ENCODE measurements at regions not wholly inside any gene's neighbourhood (a gene's known extent, or its start where the extent isn't known, plus 50 kb on each side); places are given as distances from the start of the nearest gene placed in this dataset.

- no peak overlapping the region for H2BK15ac ChIP-seq (ENCODE audit: low read length)
- H3K4me1 ChIP-seq (replicated peaks in 1 of 4; ENCODE audit: control insufficient read depth in 3 of 4, insufficient read depth in 4 of 4, low read length in 3 of 4) = no peaks in the 10 kb centered on the region
- H2AK5ac ChIP-seq (ENCODE audit: low read depth, low read length) = no peak overlapping the region
- H3K23me2 ChIP-seq (ENCODE audit: low read depth, low read length) = no peaks in the 10 kb centered on the region
- no peak overlapping the region for H3K18ac ChIP-seq (ENCODE audit: extremely low read depth, low read length)
- FAIRE-seq = no peak
- no peak overlapping the region for H3K23ac ChIP-seq (ENCODE audit: insufficient read length)
- H3K4me2 ChIP-seq (ENCODE audit: insufficient read depth in 1 of 2, low read depth in 2 of 2, low read length in 2 of 2) = no peak overlapping the region
- no peak overlapping the region for H3K56ac ChIP-seq (replicated peaks; ENCODE audit: insufficient read length, low read depth, low read length)
- CTCF ChIA-PET (ENCODE audit: partially characterized antibody) = interaction anchor here (1.4 to 1.7 kb wide), 3 partner anchors 11 to 252 kb away, joined by 4 to 5 read pairs (median 5); no protein-coding TSS in a partner anchor
- no peak overlapping the region for H3K14ac ChIP-seq (ENCODE audit: insufficient read length)
- no peak overlapping the region for H2AFZ ChIP-seq (ENCODE audit: low read length)
- no peaks in the 10 kb centered on the region for H4K20me1 ChIP-seq (replicated peaks in 1 of 2; ENCODE audit: control insufficient read depth in 1 of 2, insufficient read depth in 2 of 2, low read length in 2 of 2)
- no peak overlapping the region for H2BK20ac ChIP-seq (ENCODE audit: low read length)
- H4K91ac ChIP-seq (replicated peaks; ENCODE audit: insufficient read length, low read length) = no peak overlapping the region
- no peak for DNase-seq (ENCODE audit: low read depth in 1 of 2, low spot score in 2 of 2)
- no peak overlapping the region for H2BK120ac ChIP-seq (replicated peaks; ENCODE audit: low read depth, low read length)
- no peaks in the 10 kb centered on the region for H3K27me3 ChIP-seq (replicated peaks in 1 of 4; ENCODE audit: control insufficient read depth in 3 of 4, extremely low read depth in 1 of 4, insufficient read depth in 3 of 4, low read length in 3 of 4)
- no peak overlapping the region for H2BK12ac ChIP-seq (ENCODE audit: low read depth, low read length)
- H4K8ac ChIP-seq (ENCODE audit: extremely low read depth, insufficient read depth, low read length) = no peak overlapping the region
- POLR2A ChIA-PET (ENCODE audit: partially characterized antibody) = no interaction called here
- H3K27ac ChIP-seq (ENCODE audit: low read depth, low read length) = no peak overlapping the region
- no peaks in the 10 kb centered on the region for H3K36me3 ChIP-seq (ENCODE audit: control insufficient read depth in 2 of 4, insufficient read depth in 4 of 4, low read length in 3 of 4)
- no peak for TF ChIP-seq BCL11A (IDR thresholded peaks at IDR 0.05; ENCODE audit: low read depth in 2 of 2, low read length in 2 of 2)
- TF ChIP-seq NRF1 (IDR thresholded peaks at IDR 0.05; ENCODE audit: low read depth, low read length) = no peak
- TF ChIP-seq KDM5A (IDR thresholded peaks at IDR 0.05; ENCODE audit: low read length) = no peak
- TF ChIP-seq SP2 (IDR thresholded peaks at IDR 0.05; ENCODE audit: low read length) = no peak
- TF ChIP-seq CHD1 (IDR thresholded peaks at IDR 0.05; ENCODE audit: low read depth, low read length) = no peak
- TF ChIP-seq EGR1 (IDR thresholded peaks at IDR 0.05; ENCODE audit: borderline replicate concordance, low read depth, low read length) = no peak
- no peak for TF ChIP-seq SIRT6 (IDR thresholded peaks at IDR 0.05; ENCODE audit: low read length)
- no peaks in the 10 kb centered on the region for H3K79me2 ChIP-seq (ENCODE audit: control insufficient read depth in 1 of 2, insufficient read depth in 2 of 2, low read length in 2 of 2)
- H2BK5ac ChIP-seq (ENCODE audit: low read depth, low read length) = no peak overlapping the region
- no peak overlapping the region for H3K4me3 ChIP-seq (ENCODE audit: extremely low read depth in 1 of 4, insufficient read depth in 2 of 4, low read depth in 3 of 4, low read length in 4 of 4)
- H3K9ac ChIP-seq (replicated peaks in 1 of 4; ENCODE audit: extremely low read depth in 1 of 4, low read depth in 3 of 4, low read length in 3 of 4) = no peak overlapping the region
- no peak overlapping the region for H4K5ac ChIP-seq (ENCODE audit: insufficient read length, low read depth, low read length)
- H3K4ac ChIP-seq (replicated peaks; ENCODE audit: insufficient read length, low read depth, low read length) = no peak overlapping the region
- no peaks in the 10 kb centered on the region for H3K9me3 ChIP-seq (ENCODE audit: insufficient read depth in 2 of 2, low read depth in 1 of 2, low read length in 1 of 2)
- no peaks in the 10 kb centered on the region for H3K79me1 ChIP-seq (ENCODE audit: low read depth, low read length)
These were observed 75.5 kb upstream of the ELOVL5 start for GRCh38 chr6:53424300-53424699.

All from H1 (cell line).